ENCODE measurements at regions not wholly inside any gene's neighbourhood (a gene's known extent, or its start where the extent isn't known, plus 50 kb on each side); places are given as distances from the start of the nearest gene placed in this dataset.

GRCh38 chr20:50279988-50280850, 89.6 kb downstream of the CEBPB start:
- H3K27me3 ChIP-seq (ENCODE audit: control insufficient read depth in 2 of 2, insufficient read depth in 2 of 2, low read length in 2 of 2): no peaks in the 10 kb centered on the region
- peaks cover 13% of the 10 kb centered on the region for H3K4me1 ChIP-seq (ENCODE audit: control insufficient read depth, extremely low read depth, insufficient read depth, low read length)
- DNase-seq (ENCODE audit: low read depth, low spot score) (no peak), FAIRE-seq (no peak)
- H3K9me3 ChIP-seq (replicated peaks; ENCODE audit: control insufficient read depth, insufficient read depth, low read length): no peaks in the 10 kb centered on the region
- H3K4me3 ChIP-seq (replicated peaks in 1 of 3; ENCODE audit: insufficient read depth in 1 of 3, low read depth in 1 of 3, low read length in 3 of 3): no peak overlapping the region
- dilution Hi-C loops (cut with MboI; ENCODE audit: extremely low pct_ligation_motif_present, low sequenced_read_pairs) (no loop called here), intact Hi-C loops (cut with micrococcal nuclease) (no loop called here)
- POLR2A ChIA-PET: no interaction called here
- H4K20me1 ChIP-seq (replicated peaks; ENCODE audit: control insufficient read depth, extremely low read depth, insufficient read depth, low read length): no peaks in the 10 kb centered on the region
- H2AFZ ChIP-seq (ENCODE audit: low read depth, low read length): no peak overlapping the region
- CTCF ChIA-PET: interaction anchor here (1.1 kb wide), 1 partner anchor 16 kb away, joined by 3 read pairs; no protein-coding TSS in a partner anchor
- H3K27ac ChIP-seq (ENCODE audit: insufficient read depth, low read depth, low read length): no peak overlapping the region
- TF ChIP-seq GATA2 (IDR thresholded peaks at IDR 0.05; ENCODE audit: insufficient read depth, insufficient read length, low read depth, low read length) (no peak), JUN (IDR thresholded peaks at IDR 0.05; ENCODE audit: borderline replicate concordance, insufficient read depth, insufficient read length, low read depth) (no peak), FOS (IDR thresholded peaks at IDR 0.05; ENCODE audit: borderline replicate concordance, insufficient read depth, low read length) (no peak), CTCF (IDR thresholded peaks at IDR 0.05; ENCODE audit: extremely low read depth in 1 of 2, insufficient read depth in 1 of 2, low read depth in 1 of 2, low read length in 2 of 2) (no peak), MYC (IDR thresholded peaks at IDR 0.05; ENCODE audit: low read depth, low read length) (no peak), POLR2AphosphoS5 (IDR thresholded peaks at IDR 0.05; ENCODE audit: insufficient read depth, low read depth, low read length) (no peak), MAX (IDR thresholded peaks at IDR 0.05; ENCODE audit: insufficient read depth, insufficient read length) (no peak), POLR2A (IDR thresholded peaks at IDR 0.05; ENCODE audit: low read depth, low read length) (no peak), EZH2 (IDR thresholded peaks at IDR 0.05; ENCODE audit: borderline replicate concordance, low read depth, low read length, severe bottlenecking) (no peak)
- no peaks in the 10 kb centered on the region for H3K9me1 ChIP-seq (replicated peaks; ENCODE audit: control insufficient read depth, extremely low read depth, insufficient read depth, low read length)
- H3K4me2 ChIP-seq (ENCODE audit: insufficient read depth, low read length): no peak overlapping the region
- no peaks in the 10 kb centered on the region for H3K79me2 ChIP-seq (ENCODE audit: control insufficient read depth, insufficient read depth, low read length)
- H3K9ac ChIP-seq (replicated peaks; ENCODE audit: extremely low read depth, insufficient read depth, low read length): no peak overlapping the region
- no TSS peak for BruUV-seq (replicated peaks)
- H3K36me3 ChIP-seq (ENCODE audit: control insufficient read depth in 2 of 2, extremely low read depth in 1 of 2, insufficient read depth in 2 of 2, low read length in 2 of 2): no peaks in the 10 kb centered on the region

All from endothelial cell of umbilical vein (primary cell).